ENCODE measurements at regions not wholly inside any gene's neighbourhood (a gene's known extent, or its start where the extent isn't known, plus 50 kb on each side); places are given as distances from the start of the nearest gene placed in this dataset.

GRCh38 chr7:121745856-121746255 lies 127.1 kb upstream of the PTPRZ1 start:
- H3K9me3 ChIP-seq (ENCODE audit: control insufficient read depth in 2 of 3, low read length in 3 of 3), result no peaks in the 10 kb centered on the region
- intact Hi-C loops (cut with micrococcal nuclease), result no loop called here
- peaks cover 0 to 8% (median 0%) of the 10 kb centered on the region in 5 donors for H3K27me3 Mint-ChIP-seq
- no peaks in the 10 kb centered on the region for H3K4me1 Mint-ChIP-seq
- no peaks in the 10 kb centered on the region for H3K4me1 ChIP-seq (ENCODE audit: control insufficient read depth in 2 of 2, insufficient read depth in 2 of 2, low read length in 2 of 2)
- no peaks in the 10 kb centered on the region for H3K27me3 ChIP-seq (ENCODE audit: control insufficient read depth in 2 of 2, insufficient read depth in 2 of 2, low read length in 2 of 2)
- H3K27ac ChIP-seq (ENCODE audit: low read depth, low read length), result no peak overlapping the region
- ChIA-PET CTCF (no interaction called here), POLR2A (no interaction called here)
- no peak overlapping the region for H3K4me3 Mint-ChIP-seq
- H3K36me3 Mint-ChIP-seq, result no peaks in the 10 kb centered on the region
- no peak overlapping the region for H3K4me3 ChIP-seq (ENCODE audit: low read length)
- DNase-seq (no peak), ATAC-seq (no peak)
- peaks cover 0 to 10% (median under 1%) of the 10 kb centered on the region in 11 donors for H3K9me3 Mint-ChIP-seq
- no peak overlapping the region for H3K27ac Mint-ChIP-seq
- no peaks in the 10 kb centered on the region for H3K36me3 ChIP-seq (ENCODE audit: control insufficient read depth in 2 of 3, insufficient read depth in 3 of 3, low read length in 3 of 3)

- Histone ChIP-seq H3K27ac (ENCODE audit: low read depth, low read length) (no peak overlapping the region), H3K4me3 (ENCODE audit: low read length) (no peak overlapping the region), H3K9me3 (ENCODE audit: control insufficient read depth in 2 of 3, low read length in 3 of 3) (no peaks in the 10 kb centered on the region), H3K36me3 (ENCODE audit: control insufficient read depth in 2 of 3, insufficient read depth in 3 of 3, low read length in 3 of 3) (no peaks in the 10 kb centered on the region), H3K4me1 (ENCODE audit: control insufficient read depth in 2 of 2, insufficient read depth in 2 of 2, low read length in 2 of 2) (no peaks in the 10 kb centered on the region), H3K27me3 (ENCODE audit: control insufficient read depth in 2 of 2, insufficient read depth in 2 of 2, low read length in 2 of 2) (no peaks in the 10 kb centered on the region)
- Mint-ChIP-seq H3K4me3 (no peak overlapping the region), H3K36me3 (no peaks in the 10 kb centered on the region), H3K9me3 (peaks cover 0 to 10% (median 0%) of the 10 kb centered on the region in 11 donors), H3K27me3 (peaks cover 0 to 5% (median 0%) of the 10 kb centered on the region in 5 donors), H3K27ac (no peak overlapping the region), H3K4me1 (no peaks in the 10 kb centered on the region)
- no peak for DNase-seq
- ATAC-seq, result no peak
- intact Hi-C loops (cut with micrococcal nuclease), result no loop called here
- CTCF ChIA-PET, result no interaction called here
- POLR2A ChIA-PET, result no interaction called here
Observed at GRCh38 chr7:121744877-121745276, 128.1 kb upstream of the PTPRZ1 start.

- Mint-ChIP-seq H3K36me3 (no peaks in the 10 kb centered on the region), H3K4me1 (no peaks in the 10 kb centered on the region), H3K4me3 (no peak overlapping the region), H3K9me3 (peaks cover 0 to 10% (median 0%) of the 10 kb centered on the region in 11 donors), H3K27me3 (peaks cover 0 to 5% (median 0%) of the 10 kb centered on the region in 5 donors), H3K27ac (no peak overlapping the region)
- ChIA-PET POLR2A (no interaction called here), CTCF (no interaction called here)
- DNase-seq (no peak), ATAC-seq (no peak)
- no peaks in the 10 kb centered on the region for H3K36me3 ChIP-seq (ENCODE audit: control insufficient read depth in 2 of 3, insufficient read depth in 3 of 3, low read length in 3 of 3)
- no peaks in the 10 kb centered on the region for H3K9me3 ChIP-seq (ENCODE audit: control insufficient read depth in 2 of 3, low read length in 3 of 3)
- H3K27me3 ChIP-seq (ENCODE audit: control insufficient read depth in 2 of 2, insufficient read depth in 2 of 2, low read length in 2 of 2), result no peaks in the 10 kb centered on the region
- H3K4me1 ChIP-seq (ENCODE audit: control insufficient read depth in 2 of 2, insufficient read depth in 2 of 2, low read length in 2 of 2), result no peaks in the 10 kb centered on the region
- no peak overlapping the region for H3K27ac ChIP-seq (ENCODE audit: low read depth, low read length)
- H3K4me3 ChIP-seq (ENCODE audit: low read length), result no peak overlapping the region
- intact Hi-C loops (cut with micrococcal nuclease), result no loop called here
Observed at GRCh38 chr7:121744319-121744718, 128.6 kb upstream of the PTPRZ1 start.

GRCh38 chr7:121741896-121742295 lies 131.1 kb upstream of the PTPRZ1 start:
- H3K27me3 Mint-ChIP-seq, result peaks cover 0 to 5% (median 0%) of the 10 kb centered on the region in 5 donors
- H3K4me1 ChIP-seq (ENCODE audit: control insufficient read depth in 2 of 2, insufficient read depth in 2 of 2, low read length in 2 of 2), result no peaks in the 10 kb centered on the region
- H3K36me3 Mint-ChIP-seq, result no peaks in the 10 kb centered on the region
- CTCF ChIA-PET, result no interaction called here
- H3K27me3 ChIP-seq (ENCODE audit: control insufficient read depth in 2 of 2, insufficient read depth in 2 of 2, low read length in 2 of 2), result no peaks in the 10 kb centered on the region
- no peaks in the 10 kb centered on the region for H3K4me1 Mint-ChIP-seq
- POLR2A ChIA-PET, result no interaction called here
- no peak for DNase-seq
- peaks cover 0 to 13% (median 3%) of the 10 kb centered on the region in 11 donors for H3K9me3 Mint-ChIP-seq
- no peak overlapping the region for H3K27ac ChIP-seq (ENCODE audit: low read depth, low read length)
- no peak overlapping the region for H3K4me3 Mint-ChIP-seq
- ATAC-seq, result no peak
- intact Hi-C loops (cut with micrococcal nuclease), result no loop called here
- no peak overlapping the region for H3K4me3 ChIP-seq (ENCODE audit: low read length)
- H3K9me3 ChIP-seq (ENCODE audit: control insufficient read depth in 2 of 3, low read length in 3 of 3), result no peaks in the 10 kb centered on the region
- H3K27ac Mint-ChIP-seq, result no peak overlapping the region
- no peaks in the 10 kb centered on the region for H3K36me3 ChIP-seq (ENCODE audit: control insufficient read depth in 2 of 3, insufficient read depth in 3 of 3, low read length in 3 of 3)

GRCh38 chr7:121739465-121739864 lies 133.5 kb upstream of the PTPRZ1 start:
- ChIA-PET CTCF (no interaction called here), POLR2A (no interaction called here)
- intact Hi-C loops (cut with micrococcal nuclease), result no loop called here
- Mint-ChIP-seq H3K4me3 (no peak overlapping the region), H3K27ac (no peak overlapping the region), H3K9me3 (peaks cover 0 to 14% (median 3%) of the 10 kb centered on the region in 11 donors), H3K36me3 (no peaks in the 10 kb centered on the region), H3K27me3 (peaks cover 0 to 5% (median 0%) of the 10 kb centered on the region in 5 donors), H3K4me1 (no peaks in the 10 kb centered on the region)
- H3K4me3 ChIP-seq (ENCODE audit: low read length), result no peak overlapping the region
- no peaks in the 10 kb centered on the region for H3K36me3 ChIP-seq (ENCODE audit: control insufficient read depth in 2 of 3, insufficient read depth in 3 of 3, low read length in 3 of 3)
- DNase-seq (no peak), ATAC-seq (no peak)
- H3K27ac ChIP-seq (ENCODE audit: low read depth, low read length), result no peak overlapping the region
- H3K27me3 ChIP-seq (ENCODE audit: control insufficient read depth in 2 of 2, insufficient read depth in 2 of 2, low read length in 2 of 2), result no peaks in the 10 kb centered on the region
- H3K9me3 ChIP-seq (ENCODE audit: control insufficient read depth in 2 of 3, low read length in 3 of 3), result no peaks in the 10 kb centered on the region
- no peaks in the 10 kb centered on the region for H3K4me1 ChIP-seq (ENCODE audit: control insufficient read depth in 2 of 2, insufficient read depth in 2 of 2, low read length in 2 of 2)

- intact Hi-C loops (cut with micrococcal nuclease), result no loop called here
- Mint-ChIP-seq H3K4me1 (no peaks in the 10 kb centered on the region), H3K27me3 (no peaks in the 10 kb centered on the region), H3K36me3 (peaks cover 0 to 4% (median 0%) of the 10 kb centered on the region in 5 donors), H3K4me3 (no peak overlapping the region), H3K27ac (no peak overlapping the region), H3K9me3 (peaks cover 0 to 21% (median 12%) of the 10 kb centered on the region in 11 donors)
- no peak for ATAC-seq
- Histone ChIP-seq H3K27ac (ENCODE audit: low read depth, low read length) (no peak overlapping the region), H3K4me3 (ENCODE audit: low read length) (no peak overlapping the region), H3K36me3 (ENCODE audit: control insufficient read depth in 2 of 3, insufficient read depth in 3 of 3, low read length in 3 of 3) (no peaks in the 10 kb centered on the region), H3K4me1 (ENCODE audit: control insufficient read depth in 2 of 2, insufficient read depth in 2 of 2, low read length in 2 of 2) (no peaks in the 10 kb centered on the region), H3K9me3 (ENCODE audit: control insufficient read depth in 2 of 3, low read length in 3 of 3) (no peaks in the 10 kb centered on the region), H3K27me3 (ENCODE audit: control insufficient read depth in 2 of 2, insufficient read depth in 2 of 2, low read length in 2 of 2) (no peaks in the 10 kb centered on the region)
- DNase-seq, result no peak
- POLR2A ChIA-PET, result no interaction called here
- CTCF ChIA-PET, result no interaction called here
Observed at GRCh38 chr7:121730869-121731268, 142.1 kb upstream of the PTPRZ1 start.

- Mint-ChIP-seq H3K4me1 (no peaks in the 10 kb centered on the region), H3K27me3 (no peaks in the 10 kb centered on the region), H3K9me3 (peaks cover 0 to 16% (median 4%) of the 10 kb centered on the region in 11 donors), H3K36me3 (no peaks in the 10 kb centered on the region), H3K4me3 (no peak overlapping the region), H3K27ac (no peak overlapping the region)
- no peak for DNase-seq
- no peak overlapping the region for H3K4me3 ChIP-seq (ENCODE audit: low read length)
- ATAC-seq, result no peak
- intact Hi-C loops (cut with micrococcal nuclease), result no loop called here
- no peaks in the 10 kb centered on the region for H3K27me3 ChIP-seq (ENCODE audit: control insufficient read depth in 2 of 2, insufficient read depth in 2 of 2, low read length in 2 of 2)
- no peaks in the 10 kb centered on the region for H3K9me3 ChIP-seq (ENCODE audit: control insufficient read depth in 2 of 3, low read length in 3 of 3)
- POLR2A ChIA-PET, result no interaction called here
- H3K4me1 ChIP-seq (ENCODE audit: control insufficient read depth in 2 of 2, insufficient read depth in 2 of 2, low read length in 2 of 2), result no peaks in the 10 kb centered on the region
- CTCF ChIA-PET, result no interaction called here
- H3K36me3 ChIP-seq (ENCODE audit: control insufficient read depth in 2 of 3, insufficient read depth in 3 of 3, low read length in 3 of 3), result no peaks in the 10 kb centered on the region
- no peak overlapping the region for H3K27ac ChIP-seq (ENCODE audit: low read depth, low read length)
Observed at GRCh38 chr7:121714559-121715303, 158.2 kb upstream of the PTPRZ1 start.
